ENCODE measurements at regions not wholly inside any gene's neighbourhood (a gene's known extent, or its start where the extent isn't known, plus 50 kb on each side); places are given as distances from the start of the nearest gene placed in this dataset.

GRCh38 chr13:107258599-107259187 lies 690.8 kb upstream of the ARGLU1 start:
- no peak overlapping the region for H2AFZ ChIP-seq (ENCODE audit: low read depth)
- no peak overlapping the region for H3K4me2 ChIP-seq
- no peaks in the 10 kb centered on the region for H3K4me1 ChIP-seq (ENCODE audit: low read depth, poor library complexity, severe bottlenecking)
- H4K20me1 ChIP-seq (ENCODE audit: insufficient read depth) = no peaks in the 10 kb centered on the region
- H3K36me3 ChIP-seq (ENCODE audit: insufficient read depth) = no peaks in the 10 kb centered on the region
- H3K27me3 ChIP-seq (ENCODE audit: insufficient read depth, low read depth) = no peaks in the 10 kb centered on the region
- H3K9ac ChIP-seq = no peak overlapping the region
- no peak overlapping the region for H3K4me3 ChIP-seq (IDR thresholded peaks at IDR 0.05; ENCODE audit: insufficient read depth, low read depth, low read length)
- TF ChIP-seq, protein P1, sequence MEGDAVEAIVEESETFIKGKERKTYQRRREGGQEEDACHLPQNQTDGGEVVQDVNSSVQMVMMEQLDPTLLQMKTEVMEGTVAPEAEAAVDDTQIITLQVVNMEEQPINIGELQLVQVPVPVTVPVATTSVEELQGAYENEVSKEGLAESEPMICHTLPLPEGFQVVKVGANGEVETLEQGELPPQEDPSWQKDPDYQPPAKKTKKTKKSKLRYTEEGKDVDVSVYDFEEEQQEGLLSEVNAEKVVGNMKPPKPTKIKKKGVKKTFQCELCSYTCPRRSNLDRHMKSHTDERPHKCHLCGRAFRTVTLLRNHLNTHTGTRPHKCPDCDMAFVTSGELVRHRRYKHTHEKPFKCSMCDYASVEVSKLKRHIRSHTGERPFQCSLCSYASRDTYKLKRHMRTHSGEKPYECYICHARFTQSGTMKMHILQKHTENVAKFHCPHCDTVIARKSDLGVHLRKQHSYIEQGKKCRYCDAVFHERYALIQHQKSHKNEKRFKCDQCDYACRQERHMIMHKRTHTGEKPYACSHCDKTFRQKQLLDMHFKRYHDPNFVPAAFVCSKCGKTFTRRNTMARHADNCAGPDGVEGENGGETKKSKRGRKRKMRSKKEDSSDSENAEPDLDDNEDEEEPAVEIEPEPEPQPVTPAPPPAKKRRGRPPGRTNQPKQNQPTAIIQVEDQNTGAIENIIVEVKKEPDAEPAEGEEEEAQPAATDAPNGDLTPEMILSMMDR (conservative IDR thresholded peaks at IDR 0.05; ENCODE audit: low read depth, low read length) = no peak
- H3K79me2 ChIP-seq (ENCODE audit: insufficient read depth, low read depth) = no peaks in the 10 kb centered on the region
- no peak overlapping the region for H3K27ac ChIP-seq

DNA sequence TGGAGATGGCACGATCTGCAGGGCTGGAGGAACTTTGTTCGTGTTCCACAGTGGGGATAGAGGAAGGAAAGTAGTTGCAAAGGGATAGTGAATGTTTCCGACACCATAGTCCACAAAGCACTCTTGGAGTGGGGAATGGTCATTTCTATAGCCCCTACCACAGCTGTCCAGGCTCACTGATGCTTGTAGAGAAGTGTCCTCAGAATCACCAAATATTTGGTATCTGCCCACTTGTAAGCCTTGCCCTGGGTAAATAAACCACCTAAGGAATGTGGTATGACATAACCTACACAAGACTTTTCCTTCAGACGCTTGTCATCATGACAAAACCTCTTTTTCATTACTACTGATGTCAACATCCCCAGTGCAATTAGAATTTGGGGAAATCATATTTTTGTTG lies 686.5 kb upstream of the ARGLU1 start:
- Histone ChIP-seq H3K4me3 (IDR thresholded peaks at IDR 0.05; ENCODE audit: insufficient read depth, low read depth, low read length) (no peak overlapping the region), H2AFZ (ENCODE audit: low read depth) (no peak overlapping the region), H3K36me3 (ENCODE audit: insufficient read depth) (no peaks in the 10 kb centered on the region), H3K4me1 (ENCODE audit: low read depth, poor library complexity, severe bottlenecking) (no peaks in the 10 kb centered on the region), H3K9ac (no peak overlapping the region), H3K27me3 (ENCODE audit: insufficient read depth, low read depth) (no peaks in the 10 kb centered on the region), H4K20me1 (ENCODE audit: insufficient read depth) (no peaks in the 10 kb centered on the region), H3K4me2 (no peak overlapping the region), H3K27ac (no peak overlapping the region), H3K79me2 (ENCODE audit: insufficient read depth, low read depth) (no peaks in the 10 kb centered on the region)
- TF ChIP-seq, protein P1 (conservative IDR thresholded peaks at IDR 0.05; ENCODE audit: low read depth, low read length) = no peak

DNA sequence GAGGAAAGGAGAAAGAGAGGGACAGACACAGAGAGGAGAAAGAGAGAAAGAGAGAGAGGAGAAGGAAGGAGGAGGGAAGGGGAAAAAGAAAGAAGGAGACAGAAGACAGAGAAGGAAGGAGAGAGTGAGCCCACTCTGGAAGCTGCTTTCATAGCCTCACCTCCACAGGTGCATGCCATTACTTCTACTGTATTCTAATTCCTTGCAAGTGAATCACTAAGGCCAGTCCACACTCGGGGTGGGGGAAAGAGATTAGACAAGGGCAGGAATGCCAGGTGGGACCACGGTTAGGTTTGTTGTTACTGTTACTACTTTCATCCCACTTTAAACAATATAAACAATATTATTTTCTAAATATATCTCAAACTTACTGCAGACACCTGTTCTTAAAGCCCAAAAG lies 684.5 kb upstream of the ARGLU1 start:
- Histone ChIP-seq H3K9ac (no peak overlapping the region), H4K20me1 (ENCODE audit: insufficient read depth) (no peaks in the 10 kb centered on the region), H2AFZ (ENCODE audit: low read depth) (no peak overlapping the region), H3K27me3 (ENCODE audit: insufficient read depth, low read depth) (no peaks in the 10 kb centered on the region), H3K36me3 (ENCODE audit: insufficient read depth) (no peaks in the 10 kb centered on the region), H3K4me2 (no peak overlapping the region), H3K4me1 (ENCODE audit: low read depth, poor library complexity, severe bottlenecking) (no peaks in the 10 kb centered on the region), H3K27ac (no peak overlapping the region), H3K4me3 (IDR thresholded peaks at IDR 0.05; ENCODE audit: insufficient read depth, low read depth, low read length) (no peak overlapping the region), H3K79me2 (ENCODE audit: insufficient read depth, low read depth) (no peaks in the 10 kb centered on the region)
- TF ChIP-seq, protein P1 (conservative IDR thresholded peaks at IDR 0.05; ENCODE audit: low read depth, low read length) = no peak

- H3K9ac ChIP-seq = no peak overlapping the region
- H3K79me2 ChIP-seq (ENCODE audit: insufficient read depth, low read depth) = no peaks in the 10 kb centered on the region
- H4K20me1 ChIP-seq (ENCODE audit: insufficient read depth) = no peaks in the 10 kb centered on the region
- no peaks in the 10 kb centered on the region for H3K27me3 ChIP-seq (ENCODE audit: insufficient read depth, low read depth)
- H3K36me3 ChIP-seq (ENCODE audit: insufficient read depth) = no peaks in the 10 kb centered on the region
- no peak overlapping the region for H3K4me3 ChIP-seq (IDR thresholded peaks at IDR 0.05; ENCODE audit: insufficient read depth, low read depth, low read length)
- TF ChIP-seq, protein P1 (conservative IDR thresholded peaks at IDR 0.05; ENCODE audit: low read depth, low read length) = no peak
- H3K4me1 ChIP-seq (ENCODE audit: low read depth, poor library complexity, severe bottlenecking) = no peaks in the 10 kb centered on the region
- no peak overlapping the region for H2AFZ ChIP-seq (ENCODE audit: low read depth)
- no peak overlapping the region for H3K27ac ChIP-seq
- no peak overlapping the region for H3K4me2 ChIP-seq
Observed at GRCh38 chr13:107252021-107252420, 684.1 kb upstream of the ARGLU1 start.

Measured in KMS-11 (cell line).